ENCODE measurements at regions not wholly inside any gene's neighbourhood (a gene's known extent, or its start where the extent isn't known, plus 50 kb on each side); places are given as distances from the start of the nearest gene placed in this dataset.
"Not testable (repeated sequence)": the region's sequence is repeated elsewhere in the genome, so short reads cannot be mapped to it uniquely, and the experiment has no call there.

GRCh38 chr3:137150825-137151224 lies 193.0 kb downstream of the IL20RB start:
- H3K9me3 Mint-ChIP-seq: no peaks in the 10 kb centered on the region
- CTCF ChIA-PET (ENCODE audit: partially characterized antibody): no interaction called here
- H3K27ac Mint-ChIP-seq: no peak overlapping the region
- Histone ChIP-seq H3K4me3 (ENCODE audit: low read length in 2 of 2) (no peak overlapping the region), H3K27ac (ENCODE audit: low read depth, low read length) (no peak overlapping the region), H3K9me3 (ENCODE audit: control insufficient read depth in 1 of 2, low read length in 2 of 2) (no peaks in the 10 kb centered on the region), H3K36me3 (ENCODE audit: insufficient read depth, low read length) (no peaks in the 10 kb centered on the region), H3K27me3 (ENCODE audit: insufficient read depth, low read length) (no peaks in the 10 kb centered on the region), H3K4me1 (ENCODE audit: insufficient read depth, low read length) (no peaks in the 10 kb centered on the region)
- H3K27me3 Mint-ChIP-seq: peaks cover 2 to 6% of the 10 kb centered on the region in 2 donors
- no peak overlapping the region for H3K4me3 Mint-ChIP-seq
- H3K36me3 Mint-ChIP-seq: no peaks in the 10 kb centered on the region
- POLR2A ChIA-PET (ENCODE audit: partially characterized antibody): no interaction called here
- no peaks in the 10 kb centered on the region for H3K4me1 Mint-ChIP-seq
- intact Hi-C loops (cut with micrococcal nuclease): no loop called here
- no peak for DNase-seq

DNA sequence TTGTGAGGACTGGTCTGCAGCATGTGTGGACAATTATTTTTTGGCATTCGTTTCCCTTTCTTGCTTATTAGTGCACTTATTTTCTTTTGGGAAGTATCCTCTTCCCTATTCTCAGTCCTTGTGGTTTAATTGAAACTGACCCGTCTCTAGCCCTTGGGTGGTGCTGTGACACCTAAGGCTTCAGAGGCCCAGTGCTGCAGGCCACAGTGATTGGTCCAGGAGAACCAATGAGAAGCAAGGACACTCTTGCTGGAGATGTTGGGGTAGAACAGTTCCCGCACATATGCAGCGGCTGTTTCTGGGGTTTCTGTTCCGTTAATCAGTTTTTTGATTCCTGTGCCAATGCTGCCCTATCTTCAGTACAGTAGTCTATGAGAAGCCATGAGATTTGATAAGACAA lies 195.3 kb downstream of the IL20RB start:
- H3K9me3 ChIP-seq (ENCODE audit: control insufficient read depth in 1 of 2, low read length in 2 of 2); H3K36me3 Mint-ChIP-seq; H3K27me3 ChIP-seq (ENCODE audit: insufficient read depth, low read length); H3K4me1 ChIP-seq (ENCODE audit: insufficient read depth, low read length); H3K27me3 Mint-ChIP-seq; H3K27ac ChIP-seq (ENCODE audit: low read depth, low read length); H3K4me3 Mint-ChIP-seq; intact Hi-C loops (cut with micrococcal nuclease); POLR2A ChIA-PET (ENCODE audit: partially characterized antibody); DNase-seq; H3K36me3 ChIP-seq (ENCODE audit: insufficient read depth, low read length); CTCF ChIA-PET (ENCODE audit: partially characterized antibody); H3K9me3 Mint-ChIP-seq; H3K4me3 ChIP-seq (ENCODE audit: low read length in 2 of 2); H3K4me1 Mint-ChIP-seq; H3K27ac Mint-ChIP-seq: not testable (repeated sequence)

DNA sequence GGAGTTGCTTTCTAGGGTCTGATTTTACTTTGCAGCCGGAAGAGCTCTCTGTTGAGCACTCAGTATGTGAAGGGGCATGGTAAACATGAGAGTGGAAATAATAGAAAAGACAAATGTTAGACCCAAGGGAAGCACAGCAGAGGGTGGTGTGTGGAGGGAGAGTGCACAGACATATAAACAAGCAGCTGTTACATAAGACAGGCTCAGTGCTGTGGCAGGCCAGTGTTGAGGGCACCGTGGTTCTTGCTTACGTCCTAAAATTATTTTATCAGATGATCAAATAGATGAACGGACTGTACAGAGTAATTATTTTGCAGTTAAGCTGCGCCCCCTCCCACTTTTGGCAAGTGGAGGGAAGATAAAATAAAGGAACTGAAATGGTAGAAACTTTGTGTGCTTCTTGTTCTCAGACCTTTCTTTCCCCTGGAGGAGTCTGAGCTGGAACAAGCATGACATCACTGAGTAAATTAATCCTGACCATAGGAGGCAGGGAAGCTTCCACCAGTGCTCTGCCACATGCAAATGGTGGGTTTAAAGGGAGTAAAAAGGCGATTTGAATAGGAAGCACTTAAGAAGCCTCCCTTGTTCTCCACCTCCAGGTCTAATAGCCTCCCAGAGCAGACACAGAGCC lies 205.6 kb downstream of the IL20RB start:
- H3K27ac Mint-ChIP-seq: peak overlapping the region in 1 of 7 donors; percentile 14
- H3K4me1 ChIP-seq (ENCODE audit: insufficient read depth, low read length): no peaks in the 10 kb centered on the region
- H3K27me3 Mint-ChIP-seq: peaks cover 5 to 7% of the 10 kb centered on the region in 2 donors
- CTCF ChIA-PET (ENCODE audit: partially characterized antibody): interaction anchor here (1.5 kb wide), 1 partner anchor 57 kb away, joined by 5 read pairs; no protein-coding TSS in a partner anchor
- H3K36me3 Mint-ChIP-seq: no peaks in the 10 kb centered on the region
- DNase-seq: no peak
- H3K4me3 Mint-ChIP-seq: no peak overlapping the region
- H3K27ac ChIP-seq (ENCODE audit: low read depth, low read length): no peak overlapping the region
- no peak overlapping the region for H3K4me3 ChIP-seq (ENCODE audit: low read length in 2 of 2)
- intact Hi-C loops (cut with micrococcal nuclease): no loop called here
- POLR2A ChIA-PET (ENCODE audit: partially characterized antibody): no interaction called here
- no peaks in the 10 kb centered on the region for H3K36me3 ChIP-seq (ENCODE audit: insufficient read depth, low read length)
- no peaks in the 10 kb centered on the region for H3K4me1 Mint-ChIP-seq
- no peaks in the 10 kb centered on the region for H3K27me3 ChIP-seq (ENCODE audit: insufficient read depth, low read length)
- no peaks in the 10 kb centered on the region for H3K9me3 Mint-ChIP-seq
- no peaks in the 10 kb centered on the region for H3K9me3 ChIP-seq (ENCODE audit: control insufficient read depth in 1 of 2, low read length in 2 of 2)

- POLR2A ChIA-PET (ENCODE audit: partially characterized antibody): no interaction called here
- no peaks in the 10 kb centered on the region for H3K9me3 ChIP-seq (ENCODE audit: control insufficient read depth in 1 of 2, low read length in 2 of 2)
- no peak overlapping the region for H3K4me3 ChIP-seq (ENCODE audit: low read length in 2 of 2)
- no peaks in the 10 kb centered on the region for H3K36me3 ChIP-seq (ENCODE audit: insufficient read depth, low read length)
- Mint-ChIP-seq H3K36me3 (no peaks in the 10 kb centered on the region), H3K4me1 (no peaks in the 10 kb centered on the region), H3K27ac (no peak overlapping the region), H3K27me3 (peaks cover 5 to 7% of the 10 kb centered on the region in 2 donors), H3K9me3 (peaks cover 0 to 2% (median 0%) of the 10 kb centered on the region in 8 donors), H3K4me3 (no peak overlapping the region)
- no peaks in the 10 kb centered on the region for H3K27me3 ChIP-seq (ENCODE audit: insufficient read depth, low read length)
- CTCF ChIA-PET (ENCODE audit: partially characterized antibody): interaction anchor here (1.5 kb wide), 1 partner anchor 57 kb away, joined by 5 read pairs; no protein-coding TSS in a partner anchor
- DNase-seq: no peak
- H3K4me1 ChIP-seq (ENCODE audit: insufficient read depth, low read length): no peaks in the 10 kb centered on the region
- H3K27ac ChIP-seq (ENCODE audit: low read depth, low read length): no peak overlapping the region
- intact Hi-C loops (cut with micrococcal nuclease): no loop called here
Measured at GRCh38 chr3:137163958-137164357, 206.2 kb downstream of the IL20RB start.

DNA sequence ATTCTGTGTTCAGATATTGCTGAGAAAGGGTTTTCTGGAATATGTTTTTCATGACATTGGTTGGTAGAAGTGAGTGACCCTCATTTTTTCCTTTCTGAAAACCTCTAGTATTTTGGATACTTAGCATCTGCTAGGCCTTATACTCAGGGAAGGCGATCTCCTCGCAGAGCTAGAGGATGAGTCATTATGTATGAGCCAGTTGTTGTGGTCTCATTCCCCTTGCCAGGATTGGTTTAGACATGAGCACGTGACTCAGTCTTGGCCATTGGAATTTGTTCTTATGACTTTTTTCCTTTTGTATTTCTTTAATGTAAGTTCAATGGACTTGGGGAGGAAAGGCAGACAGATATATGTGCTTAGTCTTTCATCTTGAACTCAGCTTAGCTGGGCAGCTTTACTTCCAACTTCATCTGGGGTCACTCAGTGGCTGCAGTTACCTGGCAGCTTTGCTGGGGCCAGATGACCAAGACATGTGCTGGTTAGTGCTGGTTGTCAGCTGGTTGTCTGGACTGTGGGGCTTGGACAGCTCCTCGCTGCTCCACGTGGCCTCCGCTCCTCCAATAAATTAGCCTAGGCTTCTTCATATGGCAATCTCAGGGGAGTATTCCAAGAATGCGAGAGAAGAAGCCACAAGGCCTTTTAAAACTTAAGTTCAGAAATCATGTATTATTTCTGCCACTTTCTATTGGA lies 207.5 kb downstream of the IL20RB start:
- no peak for DNase-seq
- H3K27ac Mint-ChIP-seq: no peak overlapping the region
- Histone ChIP-seq H3K4me3 (ENCODE audit: low read length in 2 of 2) (no peak overlapping the region), H3K36me3 (ENCODE audit: insufficient read depth, low read length) (no peaks in the 10 kb centered on the region), H3K9me3 (ENCODE audit: control insufficient read depth in 1 of 2, low read length in 2 of 2) (no peaks in the 10 kb centered on the region), H3K27me3 (ENCODE audit: insufficient read depth, low read length) (no peaks in the 10 kb centered on the region), H3K4me1 (ENCODE audit: insufficient read depth, low read length) (no peaks in the 10 kb centered on the region), H3K27ac (ENCODE audit: low read depth, low read length) (no peak overlapping the region)
- intact Hi-C loops (cut with micrococcal nuclease): no loop called here
- H3K36me3 Mint-ChIP-seq: no peaks in the 10 kb centered on the region
- no peaks in the 10 kb centered on the region for H3K4me1 Mint-ChIP-seq
- no peak overlapping the region for H3K4me3 Mint-ChIP-seq
- ChIA-PET POLR2A (ENCODE audit: partially characterized antibody) (no interaction called here), CTCF (ENCODE audit: partially characterized antibody) (no interaction called here)
- peaks cover 5 to 6% of the 10 kb centered on the region in 2 donors for H3K27me3 Mint-ChIP-seq
- peaks cover 0 to 8% (median 3%) of the 10 kb centered on the region in 8 donors for H3K9me3 Mint-ChIP-seq

GRCh38 chr3:137171834-137172603 lies 214.2 kb downstream of the IL20RB start:
- no peak overlapping the region for H3K4me3 ChIP-seq (ENCODE audit: low read length in 2 of 2)
- peaks cover 0 to 17% (median 5%) of the 10 kb centered on the region in 8 donors for H3K9me3 Mint-ChIP-seq
- CTCF ChIA-PET (ENCODE audit: partially characterized antibody): no interaction called here
- no peak overlapping the region for H3K27ac ChIP-seq (ENCODE audit: low read depth, low read length)
- no peak overlapping the region for H3K27ac Mint-ChIP-seq
- H3K9me3 ChIP-seq (ENCODE audit: control insufficient read depth in 1 of 2, low read length in 2 of 2): no peaks in the 10 kb centered on the region
- H3K27me3 ChIP-seq (ENCODE audit: insufficient read depth, low read length): no peaks in the 10 kb centered on the region
- no peak overlapping the region for H3K4me3 Mint-ChIP-seq
- POLR2A ChIA-PET (ENCODE audit: partially characterized antibody): no interaction called here
- intact Hi-C loops (cut with micrococcal nuclease): no loop called here
- DNase-seq: no peak
- H3K4me1 Mint-ChIP-seq: no peaks in the 10 kb centered on the region
- peaks cover 2 to 9% of the 10 kb centered on the region in 2 donors for H3K27me3 Mint-ChIP-seq
- H3K4me1 ChIP-seq (ENCODE audit: insufficient read depth, low read length): no peaks in the 10 kb centered on the region
- no peaks in the 10 kb centered on the region for H3K36me3 Mint-ChIP-seq
- no peaks in the 10 kb centered on the region for H3K36me3 ChIP-seq (ENCODE audit: insufficient read depth, low read length)

- Histone ChIP-seq H3K27ac (ENCODE audit: low read depth, low read length) (no peak overlapping the region), H3K4me3 (ENCODE audit: low read length in 2 of 2) (no peak overlapping the region), H3K4me1 (ENCODE audit: insufficient read depth, low read length) (no peaks in the 10 kb centered on the region), H3K27me3 (ENCODE audit: insufficient read depth, low read length) (no peaks in the 10 kb centered on the region), H3K36me3 (ENCODE audit: insufficient read depth, low read length) (no peaks in the 10 kb centered on the region), H3K9me3 (ENCODE audit: control insufficient read depth in 1 of 2, low read length in 2 of 2) (no peaks in the 10 kb centered on the region)
- Mint-ChIP-seq H3K27ac (no peak overlapping the region), H3K27me3 (peaks cover 2 to 9% of the 10 kb centered on the region in 2 donors), H3K4me3 (no peak overlapping the region), H3K36me3 (no peaks in the 10 kb centered on the region), H3K9me3 (peaks cover 0 to 17% (median 5%) of the 10 kb centered on the region in 8 donors), H3K4me1 (no peaks in the 10 kb centered on the region)
- POLR2A ChIA-PET (ENCODE audit: partially characterized antibody): no interaction called here
- CTCF ChIA-PET (ENCODE audit: partially characterized antibody): no interaction called here
- intact Hi-C loops (cut with micrococcal nuclease): no loop called here
- no peak for DNase-seq
Measured at GRCh38 chr3:137172728-137173127, 214.9 kb downstream of the IL20RB start.

Data from CD4-positive, alpha-beta memory T cell (primary cell).